ENCODE measurements at regions not wholly inside any gene's neighbourhood (a gene's known extent, or its start where the extent isn't known, plus 50 kb on each side); places are given as distances from the start of the nearest gene placed in this dataset.

- no peak for DNase-seq (ENCODE audit: low read depth, low spot score)
Measured at GRCh38 chr2:16565481-16565880, 100.2 kb downstream of the CYRIA start.

- DNase-seq (ENCODE audit: low read depth, low spot score), result no peak
Measured at GRCh38 chr2:16561676-16562075, 104.0 kb downstream of the CYRIA start.

- no peak for DNase-seq (ENCODE audit: low read depth, low spot score)
Measured at GRCh38 chr2:16561251-16561650, 104.4 kb downstream of the CYRIA start.

DNA sequence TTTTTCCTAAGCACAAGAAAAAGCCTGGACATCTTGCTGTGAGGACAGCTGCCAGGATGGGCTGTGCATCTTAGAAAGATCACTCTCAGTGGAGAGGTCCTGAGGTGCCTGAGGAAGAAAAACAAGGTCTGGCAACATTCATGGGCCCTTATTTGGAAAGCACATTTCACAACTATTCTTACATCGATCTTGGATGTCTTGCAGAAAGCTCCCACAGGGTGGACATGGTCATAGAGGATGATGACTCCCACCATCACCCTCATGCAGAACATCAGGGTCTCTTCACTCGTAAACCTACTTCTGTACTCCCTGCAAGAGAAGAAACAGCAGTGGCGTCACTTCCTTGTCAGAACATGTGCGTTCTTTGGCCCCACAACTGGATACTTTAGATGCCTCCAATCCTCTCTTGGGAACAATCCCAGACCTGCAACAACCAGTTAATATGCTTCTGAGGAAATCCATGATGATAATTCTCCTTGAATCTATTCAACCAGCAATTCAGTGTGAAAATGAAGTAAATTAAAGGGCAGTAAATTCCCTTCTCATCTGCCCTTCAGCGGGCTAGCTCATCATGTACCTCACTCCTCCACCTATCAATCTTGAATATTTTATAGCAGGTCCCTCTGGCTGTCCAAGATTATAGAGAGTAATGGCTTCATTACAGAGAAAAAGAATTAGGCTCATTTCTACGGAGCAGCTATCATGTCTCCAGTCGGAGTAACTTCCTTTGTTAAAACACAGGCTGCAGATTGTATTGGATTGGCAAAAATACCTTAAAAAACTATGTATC lies 106.2 kb downstream of the CYRIA start:
- DNase-seq (ENCODE audit: low read depth, low spot score), result no peak

- no peak for DNase-seq (ENCODE audit: low read depth, low spot score)
Measured at GRCh38 chr2:16554060-16554583, 111.5 kb downstream of the CYRIA start.

GRCh38 chr2:16553226-16553625 lies 112.4 kb downstream of the CYRIA start:
- DNase-seq (ENCODE audit: low read depth, low spot score), result peak; percentile 3

DNA sequence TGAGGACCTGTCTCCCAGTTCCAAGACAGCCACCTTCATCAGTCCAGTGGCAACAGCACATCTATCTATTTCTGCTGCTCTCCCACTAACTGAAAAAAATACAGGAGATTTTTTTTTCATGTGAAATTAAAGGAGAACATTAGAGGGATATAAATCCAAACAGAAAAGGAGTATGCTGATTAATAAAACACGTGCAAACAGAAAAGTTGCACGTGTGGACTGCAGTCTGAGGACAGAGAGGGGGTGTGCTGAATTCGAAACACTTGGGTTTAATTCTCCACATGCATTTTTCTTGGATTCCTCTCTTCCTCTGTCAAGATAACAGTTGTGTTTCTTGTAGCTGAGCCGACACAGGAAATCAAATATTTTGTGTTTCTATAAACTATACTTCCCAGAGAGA lies 113.4 kb downstream of the CYRIA start:
- no peak for DNase-seq (ENCODE audit: low read depth, low spot score)

- DNase-seq (ENCODE audit: low read depth, low spot score), result no peak
Measured at GRCh38 chr2:16548036-16548435, 117.6 kb downstream of the CYRIA start.

GRCh38 chr2:16546128-16546754 lies 119.4 kb downstream of the CYRIA start:
- DNase-seq (ENCODE audit: low read depth, low spot score), result peak; percentile 30

GRCh38 chr2:16538707-16539106 lies 126.9 kb downstream of the CYRIA start:
- no peak for DNase-seq (ENCODE audit: low read depth, low spot score)

- DNase-seq (ENCODE audit: low read depth, low spot score), result no peak
Measured at GRCh38 chr2:16537347-16537746, 128.3 kb downstream of the CYRIA start.

- DNase-seq (ENCODE audit: low read depth, low spot score), result no peak
Measured at GRCh38 chr2:16526193-16526592, 139.4 kb downstream of the CYRIA start.

DNA sequence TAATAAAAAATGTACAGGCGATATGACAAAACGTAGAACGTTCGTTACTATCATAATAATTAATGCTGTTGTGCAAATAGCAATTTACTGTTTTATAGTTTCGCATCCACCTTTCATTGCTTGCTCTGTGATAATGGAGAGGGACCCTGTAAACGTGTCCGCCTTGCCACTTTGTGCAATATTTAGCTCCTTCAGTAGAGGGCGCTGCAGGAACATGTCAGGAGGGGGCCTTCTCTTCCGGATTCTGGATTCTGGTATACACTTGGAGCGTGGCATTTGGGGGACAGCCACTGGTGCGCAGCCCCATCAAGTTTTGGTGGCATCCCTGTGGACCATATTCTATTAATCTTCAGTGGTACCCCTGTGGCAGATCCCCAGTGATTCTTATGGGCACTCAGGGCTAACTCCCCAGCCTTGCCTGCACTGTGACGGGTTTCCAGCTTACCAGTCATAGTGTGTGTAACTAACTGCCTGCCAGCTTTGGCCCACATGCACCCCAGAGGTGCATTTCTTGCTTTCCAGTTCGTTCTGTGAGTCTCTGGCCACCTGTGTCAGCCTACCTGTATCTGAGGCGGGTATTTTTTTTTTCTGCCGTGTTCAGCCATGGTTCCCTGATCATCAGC lies 140.3 kb downstream of the CYRIA start:
- DNase-seq (ENCODE audit: low read depth, low spot score), result no peak

- no peak for DNase-seq (ENCODE audit: low read depth, low spot score)
Measured at GRCh38 chr2:16523711-16524110, 141.9 kb downstream of the CYRIA start.

GRCh38 chr2:16522031-16522831 lies 143.4 kb downstream of the CYRIA start:
- DNase-seq (ENCODE audit: low read depth, low spot score), result no peak

DNA sequence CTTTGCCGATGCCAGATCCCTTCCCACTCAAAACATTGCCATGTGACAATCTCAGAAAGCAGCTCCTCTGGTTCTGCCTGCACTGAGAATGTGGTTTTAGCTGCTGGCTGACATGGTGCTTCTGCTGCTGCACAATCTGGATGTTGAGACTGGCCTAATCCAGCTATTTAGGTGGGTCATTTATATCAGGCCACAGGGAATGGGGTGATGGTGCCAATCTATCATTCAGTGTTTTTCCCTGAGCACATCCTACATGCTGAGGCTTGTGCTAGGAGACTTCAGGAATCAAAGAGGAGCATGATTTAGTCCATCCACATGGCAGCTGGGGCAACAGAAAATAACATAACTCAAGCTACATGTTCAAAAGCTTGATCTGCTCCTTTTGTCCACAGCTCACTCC lies 144.7 kb downstream of the CYRIA start:
- DNase-seq (ENCODE audit: low read depth, low spot score), result no peak

DNA sequence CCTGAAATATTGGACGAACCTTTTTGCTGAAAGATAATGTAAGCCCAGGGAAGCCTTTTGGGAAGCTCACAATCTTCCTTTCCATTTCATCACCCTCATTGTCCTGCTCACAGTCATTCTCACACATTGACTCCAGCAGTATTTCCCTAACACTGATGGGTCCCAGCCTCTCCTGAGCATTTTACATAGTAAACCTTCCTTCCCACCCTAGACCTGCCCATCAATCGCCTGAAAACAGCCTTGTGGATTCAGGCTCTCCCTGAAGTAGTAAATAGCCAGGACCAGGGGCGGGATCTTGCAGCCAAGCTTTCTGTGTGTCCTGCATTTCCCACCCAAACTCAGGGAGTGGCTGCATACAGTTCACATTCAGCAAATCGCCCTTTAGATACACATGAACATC lies 149.9 kb downstream of the CYRIA start:
- no peak for DNase-seq (ENCODE audit: low read depth, low spot score)

DNA sequence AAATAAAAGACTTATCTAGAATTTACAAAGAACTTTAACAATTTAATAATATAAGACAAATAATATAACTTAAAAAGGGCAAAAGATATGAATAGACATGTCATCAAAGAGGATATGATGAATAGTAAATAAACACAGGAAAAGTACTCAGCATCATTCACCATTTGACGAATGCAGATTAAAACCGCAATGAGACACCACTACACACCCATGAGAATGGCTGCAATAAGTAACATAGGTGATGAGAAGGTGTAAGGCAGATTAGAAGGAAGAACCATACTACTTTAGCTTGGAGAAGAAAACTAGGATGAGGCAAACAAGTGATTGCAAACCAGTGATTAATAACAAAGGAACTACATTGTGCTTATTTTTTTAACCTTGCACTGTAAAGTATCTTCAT lies 152.0 kb downstream of the CYRIA start:
- no peak for DNase-seq (ENCODE audit: low read depth, low spot score)

GRCh38 chr2:16511041-16511440 lies 154.6 kb downstream of the CYRIA start:
- no peak for DNase-seq (ENCODE audit: low read depth, low spot score)

DNA sequence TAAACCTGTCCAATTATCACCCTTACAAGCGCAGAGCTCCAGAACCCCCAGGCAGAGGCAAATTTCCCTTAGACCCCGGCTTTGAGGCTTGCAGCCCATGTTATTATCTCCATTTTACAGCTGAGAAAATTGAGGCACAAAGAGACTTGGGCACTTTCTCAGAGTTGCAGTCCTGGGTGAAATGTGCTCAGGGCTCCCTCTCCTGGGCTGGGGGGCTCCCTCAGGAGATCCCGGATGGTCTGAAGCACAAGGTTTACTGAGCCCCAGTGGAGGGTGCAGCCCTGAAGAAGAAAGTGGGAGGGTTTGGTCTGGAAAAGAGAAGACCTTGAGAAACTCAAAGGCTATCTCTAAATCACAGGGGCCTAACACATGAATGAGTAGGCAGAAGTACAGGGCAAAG lies 156.6 kb downstream of the CYRIA start:
- DNase-seq (ENCODE audit: low read depth, low spot score), result no peak

GRCh38 chr2:16508490-16508851 lies 157.2 kb downstream of the CYRIA start:
- DNase-seq (ENCODE audit: low read depth, low spot score), result no peak

All from iPS DF 19.7 (cell line).